MM.1S (cell line): ENCODE measurements at regions not wholly inside any gene's neighbourhood (a gene's known extent, or its start where the extent isn't known, plus 50 kb on each side); places are given as distances from the start of the nearest gene placed in this dataset.

Source experiments
- DNase-seq: peaks from one replicate; pipeline ENCODE4 v3.0.0-alpha.2; 2015
- H2AFZ ChIP-seq: fragments of 300-600 bp; sonication (generic); 2 replicates; pipeline ENCODE4 v1.6.0; 2016; ENCODE audit warnings: antibody characterized with exemption, low read length
- H3F3A ChIP-seq: fragments of 300-600 bp; sonication (generic); 2 replicates; pipeline ENCODE4 v1.6.1; 2016; ENCODE audit warnings: mild to moderate bottlenecking, antibody characterized with exemption, low read length, moderate library complexity, mixed read lengths; ENCODE audit not compliant: insufficient read depth
- H3K27ac ChIP-seq: fragments of 300-600 bp; sonication (generic); 2 replicates; pipeline ENCODE4 v1.5.1; 2016; ENCODE audit warnings: mild to moderate bottlenecking, low read length
- H3K27me3 ChIP-seq: fragments of 300-600 bp; sonication (generic); replicated peaks from 2 replicates; pipeline ENCODE4 v1.6.0; 2016; ENCODE audit warnings: low read length; ENCODE audit not compliant: insufficient read depth
- H3K36me3 ChIP-seq: fragments of 300-600 bp; sonication (generic); replicated peaks from 2 replicates; pipeline ENCODE4 v1.6.1; 2016; ENCODE audit warnings: mild to moderate bottlenecking, low read length, mixed read lengths; ENCODE audit not compliant: insufficient read depth
- H3K4me1 ChIP-seq: fragments of 300-600 bp; sonication (generic); 2 replicates; pipeline ENCODE4 v1.6.1; 2016; ENCODE audit warnings: low read length, mixed read lengths
- H3K4me2 ChIP-seq: fragments of 300-600 bp; sonication (generic); 2 replicates; pipeline ENCODE4 v1.6.0; 2016; ENCODE audit warnings: low read depth, low read length
- H3K4me3 ChIP-seq: fragments of 300-600 bp; sonication (generic); 2 replicates; pipeline ENCODE4 v1.5.1; 2016; ENCODE audit warnings: low read length, mixed read lengths
- H3K79me2 ChIP-seq: fragments of 300-600 bp; sonication (generic); 2 replicates; pipeline ENCODE4 v1.6.1; 2016; ENCODE audit warnings: mixed run types, low read length, mixed read lengths
- H3K9ac ChIP-seq: fragments of 300-600 bp; sonication (generic); 2 replicates; pipeline ENCODE4 v1.6.1; 2016; ENCODE audit warnings: low read length, mixed read lengths
- H3K9me2 ChIP-seq: fragments of 300-600 bp; sonication (generic); replicated peaks from 2 replicates; pipeline ENCODE4 v1.6.1; 2016; ENCODE audit warnings: mild to moderate bottlenecking, low read length, mixed read lengths; ENCODE audit not compliant: insufficient read depth
- H3K9me3 ChIP-seq: fragments of 300-600 bp; sonication (generic); replicated peaks from 2 replicates; pipeline ENCODE4 v1.6.1; 2016; ENCODE audit warnings: mild to moderate bottlenecking, low read length, mixed read lengths; ENCODE audit not compliant: insufficient read depth
- H4K20me1 ChIP-seq: fragments of 300-600 bp; sonication (generic); 2 replicates; pipeline ENCODE4 v1.6.1; 2016; ENCODE audit warnings: mild to moderate bottlenecking, low read length, moderate library complexity, mixed read lengths; ENCODE audit not compliant: insufficient read depth
- CTCF ChIP-seq: fragments of 300-600 bp; sonication (generic); IDR thresholded peaks from 2 replicates; pipeline ENCODE4 v1.5.1; 2016; ENCODE audit warnings: antibody characterized with exemption, low read length, mixed read lengths
- EZH2 ChIP-seq: fragments of 300-600 bp; sonication (generic); optimal IDR thresholded peaks from 2 replicates; pipeline ENCODE3; 2017; ENCODE audit warnings: low read depth, mild to moderate bottlenecking, antibody characterized with exemption, low read length, mixed read lengths
- EZH2phosphoT487 ChIP-seq: fragments of 300-600 bp; sonication (generic); IDR thresholded peaks from 2 replicates; pipeline ENCODE4 v1.6.1; 2018; ENCODE audit warnings: antibody characterized with exemption, low read length

GRCh38 chr2:172273910-172274571 lies 153.3 kb upstream of the ITGA6 start:
- no peak overlapping the region for H3K9ac ChIP-seq

GRCh38 chr2:172275239-172275638 lies 152.1 kb upstream of the ITGA6 start:
- Histone ChIP-seq H3K9ac (no peak overlapping the region), H3K9me3 (no peaks in the 10 kb centered on the region), H3K4me1 (peaks cover 12% of the 10 kb centered on the region), H3K36me3 (no peaks in the 10 kb centered on the region), H4K20me1 (no peaks in the 10 kb centered on the region), H2AFZ (no peak overlapping the region), H3K27ac (no peak overlapping the region), H3K79me2 (no peaks in the 10 kb centered on the region), H3F3A (no peaks in the 10 kb centered on the region), H3K4me3 (no peak overlapping the region), H3K9me2 (no peaks in the 10 kb centered on the region), H3K27me3 (no peaks in the 10 kb centered on the region), H3K4me2 (no peak overlapping the region)
- no peak for DNase-seq
- no peak for TF ChIP-seq EZH2phosphoT487
- TF ChIP-seq CTCF = no peak

More at GRCh38 chr2:172273910-172274571, 153.3 kb upstream of the ITGA6 start:
- Histone ChIP-seq H3K27me3 (no peaks in the 10 kb centered on the region), H3K4me1 (peaks cover 12% of the 10 kb centered on the region), H3K36me3 (no peaks in the 10 kb centered on the region), H4K20me1 (no peaks in the 10 kb centered on the region), H3K4me2 (no peak overlapping the region), H3K4me3 (no peak overlapping the region), H3K27ac (no peak overlapping the region), H3K9me3 (no peaks in the 10 kb centered on the region), H3K9me2 (no peaks in the 10 kb centered on the region), H3K79me2 (no peaks in the 10 kb centered on the region), H2AFZ (no peak overlapping the region), H3F3A (no peaks in the 10 kb centered on the region)
- TF ChIP-seq EZH2 = no peak
- TF ChIP-seq CTCF = no peak
- no peak for TF ChIP-seq EZH2phosphoT487
- DNase-seq = no peak

- TF ChIP-seq EZH2 (no peak), CTCF (no peak), EZH2phosphoT487 (no peak)
- no peaks in the 10 kb centered on the region for H3K27me3 ChIP-seq
- H2AFZ ChIP-seq = no peak overlapping the region
- no peak overlapping the region for H3K4me2 ChIP-seq
- no peak overlapping the region for H3K9ac ChIP-seq
- no peaks in the 10 kb centered on the region for H4K20me1 ChIP-seq
- H3K9me2 ChIP-seq = no peaks in the 10 kb centered on the region
- H3K79me2 ChIP-seq = no peaks in the 10 kb centered on the region
- peak; percentile 31 for DNase-seq
- H3K36me3 ChIP-seq = no peaks in the 10 kb centered on the region
- H3K4me1 ChIP-seq = peaks cover 12% of the 10 kb centered on the region
- no peak overlapping the region for H3K4me3 ChIP-seq
- no peaks in the 10 kb centered on the region for H3K9me3 ChIP-seq
- no peaks in the 10 kb centered on the region for H3F3A ChIP-seq
- H3K27ac ChIP-seq = no peak overlapping the region
Measured at GRCh38 chr2:172276961-172277360, 150.4 kb upstream of the ITGA6 start.
